GM21576 (cell line): ENCODE measurements at regions not wholly inside any gene's neighbourhood (a gene's known extent, or its start where the extent isn't known, plus 50 kb on each side); places are given as distances from the start of the nearest gene placed in this dataset.

ENCODE experiments used
- ATAC-seq: cut with Tn5 transposase; IDR thresholded peaks from one replicate; pipeline ENCODE4 v1.9.1; 2021; ENCODE audit warnings: mild to moderate bottlenecking, moderate library complexity; ENCODE audit not compliant: unreplicated experiment

- no peak for ATAC-seq
These were observed 115.0 kb upstream of the DCBLD2 start for GRCh38 chr3:99016452-99016851.

GRCh38 chr3:99013777-99014315 is 112.4 kb upstream of the DCBLD2 start:
- ATAC-seq, result no peak

- ATAC-seq, result no peak
These were observed 111.6 kb upstream of the DCBLD2 start for GRCh38 chr3:99013077-99013476.

- peak; percentile 79 for ATAC-seq
These were observed 110.6 kb upstream of the DCBLD2 start for GRCh38 chr3:99012051-99012450.

DNA sequence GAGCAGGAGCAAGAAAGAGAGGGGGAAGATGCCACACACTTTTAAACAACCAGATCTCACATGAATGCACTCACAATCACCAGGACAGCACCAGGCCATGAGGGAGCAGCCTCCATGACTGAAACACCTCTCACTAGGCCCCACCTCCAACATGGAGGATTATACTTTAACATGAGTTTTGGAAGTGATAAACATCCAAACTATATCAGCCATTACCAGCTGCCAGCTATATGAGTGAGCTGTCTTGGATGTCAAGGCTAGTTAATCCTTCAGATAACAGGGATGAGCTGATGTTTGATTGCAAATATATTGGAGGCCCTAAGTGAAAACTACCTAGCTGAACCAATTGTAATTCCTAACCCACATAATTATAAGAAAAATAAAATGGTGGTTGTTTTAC is 108.4 kb upstream of the DCBLD2 start:
- ATAC-seq, result no peak

DNA sequence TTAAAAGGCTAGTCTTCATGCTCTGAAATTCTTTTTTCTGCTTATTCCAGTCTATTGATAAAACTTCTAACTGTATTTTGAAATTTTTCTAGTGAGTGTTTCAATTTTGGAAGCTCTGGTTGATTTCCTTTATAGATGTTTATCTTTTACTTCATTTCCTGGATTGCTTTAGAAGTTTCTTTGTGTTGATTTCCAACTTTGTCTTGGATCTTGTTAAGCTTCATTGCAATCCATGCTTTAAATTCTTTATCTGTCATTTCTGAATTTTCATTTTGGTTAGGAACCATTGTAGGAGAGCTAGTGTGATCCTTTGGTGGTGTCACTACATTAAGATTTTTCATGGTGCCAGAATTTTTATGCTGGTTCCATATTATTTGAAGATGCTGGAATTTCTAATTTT is 105.2 kb upstream of the DCBLD2 start:
- no peak for ATAC-seq

DNA sequence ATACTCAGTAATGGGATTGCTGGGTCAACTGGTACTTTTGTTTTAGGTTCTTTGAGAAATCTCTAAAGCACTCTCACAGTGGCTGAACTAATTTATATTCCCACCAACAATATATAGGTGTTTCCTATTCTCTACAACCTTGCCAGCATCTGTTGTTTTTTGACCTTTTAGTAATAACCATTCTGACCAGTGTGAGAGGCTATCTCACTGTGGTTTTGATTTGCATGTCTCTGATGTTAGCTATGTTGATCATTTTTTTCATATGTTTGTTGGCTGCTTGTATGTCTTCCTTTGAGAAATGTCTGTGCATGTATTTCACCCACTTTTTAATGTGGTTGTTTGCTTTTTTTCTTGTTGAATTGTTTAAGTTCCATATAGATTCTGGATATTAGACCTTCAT is 98.2 kb upstream of the DCBLD2 start:
- ATAC-seq, result no peak

GRCh38 chr3:98994128-98994762 is 92.8 kb upstream of the DCBLD2 start:
- ATAC-seq, result no peak

GRCh38 chr3:98991393-98991792 is 89.9 kb upstream of the DCBLD2 start:
- ATAC-seq, result no peak

DNA sequence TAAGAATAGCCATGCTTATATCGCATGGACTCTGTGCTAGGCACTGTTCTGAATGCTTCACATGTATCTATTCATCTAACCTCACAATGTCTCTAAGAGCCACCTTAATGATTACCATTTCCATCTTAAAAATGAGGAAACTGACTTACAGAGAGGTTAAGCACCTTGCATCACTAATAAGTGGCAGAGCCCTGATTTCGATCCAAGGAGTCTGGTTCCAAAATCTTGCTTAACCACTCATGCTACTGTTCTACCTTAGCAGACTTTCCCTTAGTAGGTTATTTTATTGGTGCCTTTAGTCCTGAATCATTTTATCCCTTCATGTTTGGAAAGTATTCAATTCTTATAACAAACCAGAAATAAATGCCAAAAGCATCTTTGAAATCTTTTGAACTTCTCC is 89.2 kb upstream of the DCBLD2 start:
- no peak for ATAC-seq

GRCh38 chr3:98986073-98986472 is 84.6 kb upstream of the DCBLD2 start:
- no peak for ATAC-seq

DNA sequence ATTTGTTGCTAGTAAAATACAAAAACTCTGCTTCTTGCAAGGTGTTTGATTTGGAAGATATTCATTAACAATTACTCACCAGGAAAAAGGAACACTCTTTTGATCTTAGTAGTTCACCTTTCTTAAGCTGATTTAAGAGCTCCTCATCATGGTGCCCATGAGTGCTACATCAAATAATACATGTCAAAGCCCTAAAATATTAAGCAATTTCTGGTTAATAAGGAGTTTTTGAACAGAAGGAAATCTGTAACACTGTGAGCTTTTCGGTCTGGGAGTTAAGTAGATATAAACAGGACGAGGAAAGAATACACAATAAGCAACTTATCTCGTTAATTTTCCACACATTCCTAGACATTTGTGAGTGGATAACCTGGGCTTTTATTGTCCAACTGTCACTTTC is 83.9 kb upstream of the DCBLD2 start:
- no peak for ATAC-seq

- ATAC-seq, result no peak
These were observed 82.5 kb upstream of the DCBLD2 start for GRCh38 chr3:98984024-98984423.

GRCh38 chr3:98982351-98982750 is 80.9 kb upstream of the DCBLD2 start:
- no peak for ATAC-seq

DNA sequence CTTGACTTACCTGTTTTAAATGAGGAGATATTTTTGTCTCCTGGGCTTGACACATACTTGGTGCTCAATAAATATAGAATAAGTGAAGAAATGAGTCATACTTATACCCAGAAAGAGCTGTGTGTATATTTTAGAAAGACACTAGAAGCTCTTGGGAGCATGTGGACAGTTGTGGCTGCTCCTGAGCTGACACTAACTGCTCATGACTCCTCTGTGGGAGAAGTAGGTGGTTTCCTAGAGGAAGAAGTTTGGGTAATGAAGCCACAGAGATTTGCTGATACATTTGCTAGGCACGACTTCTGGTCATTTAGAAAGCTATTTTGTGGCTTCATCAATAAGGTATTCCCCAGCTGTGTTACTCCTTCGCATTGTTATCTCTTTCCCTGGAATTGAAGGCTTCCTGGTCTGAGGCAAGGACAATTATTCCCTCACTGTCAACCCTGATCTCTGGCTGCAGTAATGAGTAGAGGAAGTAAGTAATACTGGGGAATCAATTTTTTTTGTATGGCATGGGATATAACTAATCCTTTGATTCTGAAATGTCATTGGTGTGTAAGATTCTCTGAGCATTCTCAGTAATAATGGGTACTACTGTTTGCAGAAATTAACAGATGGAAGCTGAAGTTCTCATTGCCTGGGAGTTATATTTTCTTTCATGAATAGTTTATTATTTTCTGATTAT is 79.6 kb upstream of the DCBLD2 start:
- ATAC-seq, result peak; percentile 86

DNA sequence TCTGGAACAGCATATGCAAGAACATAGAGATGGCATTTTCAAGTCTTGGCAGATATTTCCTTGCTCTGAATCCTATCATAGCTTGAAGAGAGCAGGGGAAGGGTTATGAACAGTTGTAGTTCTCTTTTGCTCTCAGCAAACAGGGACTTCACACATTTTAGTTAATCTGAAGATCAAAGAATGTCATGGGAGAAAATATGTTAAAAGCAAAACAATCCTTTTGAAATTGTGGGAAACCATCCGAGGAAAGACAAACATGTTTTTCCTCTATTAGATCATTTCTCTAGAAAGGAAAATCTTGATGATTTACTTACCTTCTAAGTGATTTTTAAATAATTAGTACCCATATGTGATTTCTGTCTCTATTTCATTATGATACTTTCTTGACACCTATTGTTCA is 77.8 kb upstream of the DCBLD2 start:
- no peak for ATAC-seq

DNA sequence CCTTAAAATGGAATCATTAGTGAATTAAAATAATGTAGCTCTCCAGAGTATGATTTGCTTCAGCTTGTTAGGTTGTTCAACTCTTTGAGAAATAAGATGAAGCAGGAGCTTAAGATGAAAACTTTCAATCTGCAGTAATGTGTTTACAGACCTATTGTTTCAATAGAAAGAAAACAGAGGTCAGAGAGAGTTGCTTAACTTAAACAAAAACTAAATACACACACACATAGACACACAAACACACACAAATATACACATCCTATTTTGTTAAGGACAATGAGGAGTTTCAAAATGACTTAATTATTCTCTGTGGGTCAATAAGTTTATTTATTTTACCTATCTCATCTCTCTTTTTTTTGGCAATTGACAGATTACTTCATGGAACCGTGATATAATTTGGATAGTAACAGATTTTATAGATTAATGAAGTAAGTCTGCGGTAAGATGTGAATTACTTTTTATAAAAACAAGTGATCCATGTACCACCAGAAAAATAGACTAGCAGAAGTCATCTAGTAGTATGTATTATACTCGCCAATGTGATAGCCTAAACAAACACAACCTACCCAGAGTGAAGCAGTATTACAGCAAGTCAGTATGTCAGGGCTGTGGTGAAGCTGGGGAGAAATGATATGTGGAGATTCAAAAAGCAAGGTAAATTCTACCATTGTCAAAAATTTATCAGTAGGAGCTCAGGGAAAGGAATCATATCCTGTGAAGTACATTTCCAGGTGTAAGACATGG is 76.7 kb upstream of the DCBLD2 start:
- ATAC-seq, result no peak

DNA sequence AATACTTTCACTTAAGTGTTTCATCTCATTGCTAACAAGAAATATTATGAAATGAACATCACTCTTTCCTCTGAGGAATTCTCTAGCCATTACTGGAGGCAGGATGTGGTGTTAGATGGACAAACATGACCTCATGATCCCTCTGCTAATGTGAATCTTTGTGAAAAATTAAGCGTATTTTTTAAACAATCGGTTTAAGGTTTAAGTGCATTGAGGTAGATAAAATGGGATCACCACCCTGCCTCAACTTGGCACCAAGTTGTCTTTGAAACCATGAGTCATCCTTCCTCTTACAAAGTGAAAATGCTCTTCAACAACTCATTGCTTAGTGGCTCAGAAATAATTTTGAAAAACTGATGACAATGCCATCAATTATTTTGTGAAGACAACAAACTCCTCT is 76.0 kb upstream of the DCBLD2 start:
- no peak for ATAC-seq

DNA sequence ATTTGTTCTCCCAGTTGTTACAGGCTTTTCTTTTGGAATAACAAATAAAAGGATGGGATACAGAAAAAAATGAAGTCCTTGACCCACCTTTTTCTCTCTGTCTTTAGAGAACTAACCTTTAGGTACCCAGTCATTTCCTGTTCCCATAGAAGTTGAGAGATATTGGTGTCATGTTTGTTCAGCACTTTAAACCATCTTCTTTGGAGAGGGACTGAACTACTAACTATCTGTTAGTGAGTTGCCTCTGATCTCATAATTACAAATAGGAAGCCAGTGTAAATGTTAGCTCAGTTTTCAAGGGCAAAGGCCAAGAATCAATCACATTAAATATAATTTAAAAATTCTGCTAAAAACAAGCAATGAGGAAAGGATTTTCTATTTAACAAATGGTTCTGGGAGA is 72.9 kb upstream of the DCBLD2 start:
- ATAC-seq, result no peak

- no peak for ATAC-seq
These were observed 71.2 kb upstream of the DCBLD2 start for GRCh38 chr3:98972720-98973119.

- ATAC-seq, result no peak
These were observed 70.7 kb upstream of the DCBLD2 start for GRCh38 chr3:98972155-98972554.

- ATAC-seq, result no peak
These were observed 69.7 kb upstream of the DCBLD2 start for GRCh38 chr3:98971169-98971681.
